ENCODE measurements at regions not wholly inside any gene's neighbourhood (a gene's known extent, or its start where the extent isn't known, plus 50 kb on each side); places are given as distances from the start of the nearest gene placed in this dataset.
"Not testable (repeated sequence)": the region's sequence is repeated elsewhere in the genome, so short reads cannot be mapped to it uniquely, and the experiment has no call there.

- Histone ChIP-seq H3K4me3 (ENCODE audit: insufficient read depth, low read depth, low read length) (no peak overlapping the region), H3K9me3 (ENCODE audit: control insufficient read depth, low read length) (no peaks in the 10 kb centered on the region), H3K36me3 (ENCODE audit: control insufficient read depth, insufficient read depth, low read length) (no peaks in the 10 kb centered on the region), H3K27ac (ENCODE audit: insufficient read depth, low read depth, low read length, poor library complexity, severe bottlenecking) (no peak overlapping the region), H3K4me1 (ENCODE audit: control insufficient read depth, insufficient read depth, low read length) (no peaks in the 10 kb centered on the region), H3K27me3 (ENCODE audit: control insufficient read depth, insufficient read depth, low read length, poor library complexity, severe bottlenecking) (no peaks in the 10 kb centered on the region)
- WGBS, 2 experiments: 87% methylated on average over 10 to 11 of the region's 11 CpGs
Measured at GRCh38 chr10:2212244-2212834, 475.0 kb upstream of the ADARB2 start.

- Histone ChIP-seq H3K9me3 (ENCODE audit: control insufficient read depth, low read length) (no peaks in the 10 kb centered on the region), H3K4me3 (ENCODE audit: insufficient read depth, low read depth, low read length) (no peak overlapping the region), H3K4me1 (ENCODE audit: control insufficient read depth, insufficient read depth, low read length) (no peaks in the 10 kb centered on the region), H3K27ac (ENCODE audit: insufficient read depth, low read depth, low read length, poor library complexity, severe bottlenecking) (no peak overlapping the region), H3K27me3 (ENCODE audit: control insufficient read depth, insufficient read depth, low read length, poor library complexity, severe bottlenecking) (no peaks in the 10 kb centered on the region), H3K36me3 (ENCODE audit: control insufficient read depth, insufficient read depth, low read length) (no peaks in the 10 kb centered on the region)
- WGBS, 2 experiments: 89 to 91% methylated on average over 7 of the region's 7 CpGs
Measured at GRCh38 chr10:2210088-2210487, 472.8 kb upstream of the ADARB2 start.

GRCh38 chr10:2208106-2208505, 470.8 kb upstream of the ADARB2 start:
- WGBS, 2 experiments: 97 to 98% methylated on average over 6 to 7 of the region's 7 CpGs

GRCh38 chr10:2207246-2207922, 470.1 kb upstream of the ADARB2 start:
- Histone ChIP-seq H3K27ac (ENCODE audit: insufficient read depth, low read depth, low read length, poor library complexity, severe bottlenecking) (no peak overlapping the region), H3K36me3 (ENCODE audit: control insufficient read depth, insufficient read depth, low read length) (no peaks in the 10 kb centered on the region), H3K4me1 (ENCODE audit: control insufficient read depth, insufficient read depth, low read length) (peaks cover 5% of the 10 kb centered on the region), H3K9me3 (ENCODE audit: control insufficient read depth, low read length) (no peaks in the 10 kb centered on the region), H3K4me3 (ENCODE audit: insufficient read depth, low read depth, low read length) (no peak overlapping the region), H3K27me3 (ENCODE audit: control insufficient read depth, insufficient read depth, low read length, poor library complexity, severe bottlenecking) (no peaks in the 10 kb centered on the region)
- WGBS, 2 experiments: 95 to 97% methylated on average over 27 of the region's 27 CpGs

More at GRCh38 chr10:2208106-2208505, 470.8 kb upstream of the ADARB2 start:
- Histone ChIP-seq H3K4me1 (ENCODE audit: control insufficient read depth, insufficient read depth, low read length) (no peaks in the 10 kb centered on the region), H3K27me3 (ENCODE audit: control insufficient read depth, insufficient read depth, low read length, poor library complexity, severe bottlenecking) (no peaks in the 10 kb centered on the region), H3K4me3 (ENCODE audit: insufficient read depth, low read depth, low read length) (no peak overlapping the region), H3K27ac (ENCODE audit: insufficient read depth, low read depth, low read length, poor library complexity, severe bottlenecking) (no peak overlapping the region), H3K9me3 (ENCODE audit: control insufficient read depth, low read length) (no peaks in the 10 kb centered on the region), H3K36me3 (ENCODE audit: control insufficient read depth, insufficient read depth, low read length) (no peaks in the 10 kb centered on the region)

GRCh38 chr10:2205406-2205805, 468.1 kb upstream of the ADARB2 start:
- WGBS, 2 experiments: 90 to 95% methylated on average over 2 of the region's 2 CpGs

GRCh38 chr10:2202401-2202800, 465.1 kb upstream of the ADARB2 start:
- H3K9me3 ChIP-seq (ENCODE audit: control insufficient read depth, low read length): no peaks in the 10 kb centered on the region
- no peaks in the 10 kb centered on the region for H3K27me3 ChIP-seq (ENCODE audit: control insufficient read depth, insufficient read depth, low read length, poor library complexity, severe bottlenecking)
- H3K27ac ChIP-seq (ENCODE audit: insufficient read depth, low read depth, low read length, poor library complexity, severe bottlenecking): no peak overlapping the region
- no peaks in the 10 kb centered on the region for H3K36me3 ChIP-seq (ENCODE audit: control insufficient read depth, insufficient read depth, low read length)
- H3K4me3 ChIP-seq (ENCODE audit: insufficient read depth, low read depth, low read length): no peak overlapping the region
- H3K4me1 ChIP-seq (ENCODE audit: control insufficient read depth, insufficient read depth, low read length): peaks cover 7% of the 10 kb centered on the region
- 57 to 67% methylated on average over 8 of the region's 8 CpGs for WGBS, 2 experiments

More at GRCh38 chr10:2205406-2205805, 468.1 kb upstream of the ADARB2 start:
- H3K27me3 ChIP-seq (ENCODE audit: control insufficient read depth, insufficient read depth, low read length, poor library complexity, severe bottlenecking): no peaks in the 10 kb centered on the region
- no peak overlapping the region for H3K4me3 ChIP-seq (ENCODE audit: insufficient read depth, low read depth, low read length)
- H3K9me3 ChIP-seq (ENCODE audit: control insufficient read depth, low read length): no peaks in the 10 kb centered on the region
- peaks cover 7% of the 10 kb centered on the region for H3K4me1 ChIP-seq (ENCODE audit: control insufficient read depth, insufficient read depth, low read length)
- H3K27ac ChIP-seq (ENCODE audit: insufficient read depth, low read depth, low read length, poor library complexity, severe bottlenecking): no peak overlapping the region
- H3K36me3 ChIP-seq (ENCODE audit: control insufficient read depth, insufficient read depth, low read length): no peaks in the 10 kb centered on the region

GRCh38 chr10:2201534-2202099, 464.3 kb upstream of the ADARB2 start:
- Histone ChIP-seq H3K27me3 (ENCODE audit: control insufficient read depth, insufficient read depth, low read length, poor library complexity, severe bottlenecking) (no peaks in the 10 kb centered on the region), H3K27ac (ENCODE audit: insufficient read depth, low read depth, low read length, poor library complexity, severe bottlenecking) (no peak overlapping the region), H3K9me3 (ENCODE audit: control insufficient read depth, low read length) (no peaks in the 10 kb centered on the region), H3K36me3 (ENCODE audit: control insufficient read depth, insufficient read depth, low read length) (no peaks in the 10 kb centered on the region), H3K4me3 (ENCODE audit: insufficient read depth, low read depth, low read length) (no peak overlapping the region), H3K4me1 (ENCODE audit: control insufficient read depth, insufficient read depth, low read length) (peaks cover 7% of the 10 kb centered on the region)
- WGBS, 2 experiments: 77 to 88% methylated on average over 6 of the region's 6 CpGs

GRCh38 chr10:2197663-2198062, 460.3 kb upstream of the ADARB2 start:
- H3K36me3 ChIP-seq (ENCODE audit: control insufficient read depth, insufficient read depth, low read length): no peaks in the 10 kb centered on the region
- H3K4me3 ChIP-seq (ENCODE audit: insufficient read depth, low read depth, low read length): no peak overlapping the region
- peaks cover 5% of the 10 kb centered on the region for H3K4me1 ChIP-seq (ENCODE audit: control insufficient read depth, insufficient read depth, low read length)
- no peaks in the 10 kb centered on the region for H3K9me3 ChIP-seq (ENCODE audit: control insufficient read depth, low read length)
- no peaks in the 10 kb centered on the region for H3K27me3 ChIP-seq (ENCODE audit: control insufficient read depth, insufficient read depth, low read length, poor library complexity, severe bottlenecking)
- H3K27ac ChIP-seq (ENCODE audit: insufficient read depth, low read depth, low read length, poor library complexity, severe bottlenecking): no peak overlapping the region

GRCh38 chr10:2196272-2196671, 458.9 kb upstream of the ADARB2 start:
- 92 to 98% methylated on average over 4 of the region's 4 CpGs for WGBS, 2 experiments
- H3K27ac ChIP-seq (ENCODE audit: insufficient read depth, low read depth, low read length, poor library complexity, severe bottlenecking): no peak overlapping the region
- H3K4me1 ChIP-seq (ENCODE audit: control insufficient read depth, insufficient read depth, low read length): no peaks in the 10 kb centered on the region
- no peaks in the 10 kb centered on the region for H3K36me3 ChIP-seq (ENCODE audit: control insufficient read depth, insufficient read depth, low read length)
- no peaks in the 10 kb centered on the region for H3K9me3 ChIP-seq (ENCODE audit: control insufficient read depth, low read length)
- H3K4me3 ChIP-seq (ENCODE audit: insufficient read depth, low read depth, low read length): no peak overlapping the region
- no peaks in the 10 kb centered on the region for H3K27me3 ChIP-seq (ENCODE audit: control insufficient read depth, insufficient read depth, low read length, poor library complexity, severe bottlenecking)

GRCh38 chr10:2189356-2189755, 452.0 kb upstream of the ADARB2 start:
- 89 to 92% methylated on average over 4 of the region's 4 CpGs for WGBS, 2 experiments
- H3K36me3 ChIP-seq (ENCODE audit: control insufficient read depth, insufficient read depth, low read length); H3K27me3 ChIP-seq (ENCODE audit: control insufficient read depth, insufficient read depth, low read length, poor library complexity, severe bottlenecking); H3K27ac ChIP-seq (ENCODE audit: insufficient read depth, low read depth, low read length, poor library complexity, severe bottlenecking); H3K4me1 ChIP-seq (ENCODE audit: control insufficient read depth, insufficient read depth, low read length); H3K4me3 ChIP-seq (ENCODE audit: insufficient read depth, low read depth, low read length); H3K9me3 ChIP-seq (ENCODE audit: control insufficient read depth, low read length): not testable (repeated sequence)

All from ectodermal cell (in vitro differentiated cells).